HG03060 (cell line): ENCODE measurements at regions not wholly inside any gene's neighbourhood (a gene's known extent, or its start where the extent isn't known, plus 50 kb on each side); places are given as distances from the start of the nearest gene placed in this dataset.
"Not testable (repeated sequence)": the region's sequence is repeated elsewhere in the genome, so short reads cannot be mapped to it uniquely, and the experiment has no call there.

Experiments used
- ATAC-seq: cut with Tn5 transposase; IDR thresholded peaks from one replicate; pipeline ENCODE4 v1.9.1; 2021; ENCODE audit warnings: low read depth, moderate number of reproducible peaks; ENCODE audit not compliant: unreplicated experiment

DNA sequence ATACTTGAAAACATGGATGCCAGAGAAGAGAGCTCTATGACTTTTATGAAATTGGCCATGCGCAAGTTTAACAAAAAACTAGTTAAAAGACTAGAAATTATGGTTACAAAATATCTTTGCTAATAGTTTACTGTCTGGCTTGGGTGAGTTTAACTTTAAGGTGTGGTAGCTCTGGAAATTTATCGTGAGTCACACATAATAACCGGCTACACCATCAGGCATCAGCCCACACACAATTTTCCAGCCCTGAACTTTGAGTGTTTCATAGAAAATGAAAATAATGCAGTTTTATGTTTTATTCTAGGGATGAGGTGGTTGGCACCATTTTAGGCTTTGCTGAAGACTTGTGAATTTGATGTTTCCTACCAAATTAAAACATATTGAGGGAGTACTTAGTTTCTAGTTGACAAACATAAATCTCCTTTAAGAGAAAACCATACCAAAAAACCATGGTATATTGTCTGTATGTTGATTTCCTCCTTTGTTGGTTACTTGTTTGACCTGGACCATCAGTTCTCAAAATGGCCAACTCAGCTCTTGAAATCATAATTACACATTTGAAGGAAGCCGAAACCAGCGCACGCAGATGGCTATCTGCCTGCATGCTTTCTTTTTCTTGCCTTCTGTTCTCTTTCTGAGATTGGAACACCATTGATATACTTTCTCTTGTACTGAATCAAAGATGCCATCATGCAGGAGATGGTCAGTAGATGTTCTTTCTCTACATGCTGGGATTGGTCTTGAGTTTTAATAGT, 125.1 kb downstream of the AKAP11 start:
- no peak for ATAC-seq

DNA sequence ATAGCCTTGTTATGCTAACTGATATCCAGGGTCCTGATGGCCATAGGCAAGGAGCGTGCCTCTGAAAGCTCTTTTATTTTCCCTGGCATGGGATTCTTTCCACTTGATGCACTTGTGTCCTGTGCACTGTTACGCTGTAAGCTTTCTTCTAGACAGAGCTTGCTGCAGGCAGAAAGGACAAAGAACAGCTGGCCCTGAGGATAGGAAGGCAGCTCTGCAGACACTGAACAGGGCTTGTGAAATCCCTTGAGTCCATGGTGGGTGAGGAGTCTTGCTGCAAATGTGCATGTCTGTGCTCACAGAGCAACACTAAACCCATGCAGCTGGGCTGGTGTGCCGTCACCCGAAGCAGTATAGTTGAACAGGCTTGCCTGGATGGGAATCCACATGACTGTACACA, 126.6 kb downstream of the AKAP11 start:
- ATAC-seq: no peak

DNA sequence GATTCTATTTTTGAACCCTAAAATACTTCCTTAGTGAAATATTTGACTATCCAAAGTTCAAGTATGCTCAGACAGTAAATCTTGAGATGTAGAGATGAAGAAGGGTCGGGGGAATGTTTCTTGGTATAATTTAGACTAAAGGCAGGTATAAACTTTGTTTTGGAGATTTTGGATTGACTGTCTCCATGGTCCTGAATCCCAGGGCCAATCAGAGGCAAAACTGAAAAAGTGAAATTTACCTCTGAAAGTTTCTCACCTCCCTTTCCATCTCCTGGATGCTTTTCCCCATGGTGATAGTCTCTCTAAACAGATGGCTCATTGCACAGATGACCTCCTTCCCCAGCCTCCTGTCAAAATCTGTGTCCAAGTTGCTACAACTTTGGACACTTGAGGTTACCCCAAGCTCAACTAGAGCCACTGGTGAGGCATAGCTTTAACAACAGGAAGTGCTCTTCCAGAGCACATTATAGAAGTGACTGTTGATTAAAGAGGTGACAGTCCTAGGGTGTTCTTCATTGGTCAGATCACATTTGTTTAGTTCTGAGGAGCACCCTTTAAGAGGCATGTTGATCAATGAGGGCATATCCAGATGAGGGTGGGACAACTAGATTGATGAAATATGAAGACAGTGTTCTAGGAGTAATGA, 128.4 kb downstream of the AKAP11 start:
- ATAC-seq: no peak

DNA sequence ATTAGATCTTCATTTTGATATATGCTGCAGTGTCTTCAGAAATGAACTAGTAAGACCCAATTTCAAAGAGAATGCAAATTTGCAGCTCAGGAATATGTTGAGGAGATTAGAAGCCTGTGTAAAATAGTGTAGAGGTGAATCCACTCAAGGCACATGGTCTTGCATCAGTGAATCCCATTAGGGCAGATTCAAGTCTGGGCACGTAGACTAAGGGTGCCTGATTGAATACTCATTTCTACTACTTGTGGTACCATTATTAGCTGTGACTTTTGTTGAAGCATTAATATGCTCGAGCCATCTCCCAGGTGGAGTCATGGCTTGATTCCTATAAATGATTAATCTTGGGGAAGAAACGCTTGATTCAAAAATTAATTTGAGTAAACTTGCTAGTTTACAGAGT, 129.4 kb downstream of the AKAP11 start:
- no peak for ATAC-seq

DNA sequence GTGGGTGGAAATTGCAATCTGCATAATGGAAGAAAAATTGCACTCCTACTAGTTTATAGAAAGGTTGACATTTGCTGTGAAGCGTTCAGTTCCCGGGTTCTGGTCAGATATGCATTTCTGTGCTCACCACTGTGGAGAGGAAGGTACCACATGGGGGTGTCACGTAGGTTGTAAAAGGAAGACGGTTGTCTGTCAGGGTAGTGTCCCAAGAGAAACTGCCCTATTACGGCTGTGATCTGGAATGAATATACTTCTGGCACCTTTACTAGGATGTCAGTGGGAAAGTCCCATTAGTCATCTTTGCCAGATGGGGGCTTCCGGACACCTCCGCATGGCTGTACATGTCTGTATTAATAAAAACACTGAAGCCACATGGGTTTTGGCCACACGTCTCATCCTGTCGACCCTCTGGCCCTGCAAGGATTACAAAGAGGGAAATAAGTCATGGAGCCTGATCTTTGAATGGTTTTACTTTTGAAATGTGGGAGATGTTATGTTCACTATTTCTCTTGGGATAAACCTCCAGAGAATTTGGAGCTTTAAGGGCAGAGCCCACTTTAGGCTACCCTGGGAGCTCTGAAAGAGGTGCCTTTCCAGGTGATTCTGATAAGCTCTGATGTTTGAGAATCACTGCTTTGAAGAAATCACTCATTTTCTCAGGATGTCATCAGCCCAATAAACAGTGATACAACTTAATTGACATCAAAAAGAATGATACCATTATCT, 133.9 kb downstream of the AKAP11 start:
- peak; percentile 64 for ATAC-seq

DNA sequence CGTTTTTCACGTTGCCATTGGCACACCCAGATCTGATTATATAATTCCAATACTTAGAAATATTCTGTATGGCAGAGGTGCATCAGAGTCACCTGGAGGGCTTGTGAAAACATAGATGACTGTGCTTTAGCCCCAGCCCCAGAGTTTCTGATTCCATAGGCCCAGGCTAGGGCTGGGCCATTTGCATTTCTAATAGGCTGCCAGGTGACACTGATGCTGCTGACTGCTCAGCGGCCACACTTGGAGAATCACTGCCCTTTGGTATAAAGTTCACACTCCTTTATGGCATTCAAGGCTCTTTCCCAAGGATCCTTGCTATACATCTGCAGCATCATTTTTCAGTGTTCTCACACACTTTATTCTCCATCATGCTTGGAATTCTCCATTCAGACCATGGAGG, 137.1 kb downstream of the AKAP11 start:
- ATAC-seq: no peak

DNA sequence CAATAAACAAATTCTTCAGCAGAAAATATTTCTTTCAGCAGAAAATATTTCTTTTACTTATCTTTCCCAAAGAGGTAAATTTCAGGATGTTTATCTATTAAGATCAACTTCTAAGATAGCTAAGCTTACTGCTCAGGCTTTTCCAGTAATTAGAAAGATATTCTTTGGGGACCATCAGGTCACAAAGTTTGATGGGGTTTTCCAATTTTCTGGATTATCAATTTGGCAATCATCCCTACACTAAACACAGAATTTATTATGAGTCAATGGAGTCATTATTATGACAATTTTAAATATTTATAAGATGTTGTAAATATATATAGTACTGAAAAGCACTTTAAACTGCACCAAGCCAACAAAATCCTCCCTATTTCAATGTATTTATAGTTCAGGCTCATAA, 137.6 kb downstream of the AKAP11 start:
- ATAC-seq: no peak

DNA sequence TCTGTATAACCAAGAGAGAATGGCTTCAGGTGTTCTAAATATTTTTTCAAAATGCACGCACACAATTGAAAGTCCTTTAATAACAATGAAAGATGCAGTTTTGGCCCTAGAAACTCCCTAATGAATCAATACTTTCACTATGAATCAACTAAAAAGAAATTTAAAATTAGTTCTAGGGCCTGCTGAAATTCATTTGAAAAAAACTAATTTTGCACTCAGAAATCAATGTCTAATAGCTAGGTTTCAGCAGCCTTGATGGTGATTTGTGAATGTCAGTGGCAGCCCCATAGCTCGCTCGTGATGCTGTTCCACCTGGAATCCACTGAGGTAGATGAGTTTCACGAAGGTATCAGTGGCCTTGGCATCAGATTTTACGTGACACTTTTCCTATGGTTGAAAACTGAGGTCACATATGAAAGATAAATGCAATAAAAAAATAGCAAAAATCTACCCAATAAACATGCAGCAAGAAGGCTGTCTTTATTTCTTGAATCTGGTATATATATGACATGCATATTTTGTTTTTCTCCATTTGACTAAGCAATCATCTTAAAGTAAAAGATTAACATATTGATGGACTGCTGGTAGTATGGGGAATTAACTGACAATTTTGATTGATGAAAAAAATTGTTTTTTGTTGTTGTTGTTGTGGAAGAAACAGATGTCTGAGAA, 141.0 kb downstream of the AKAP11 start:
- no peak for ATAC-seq

DNA sequence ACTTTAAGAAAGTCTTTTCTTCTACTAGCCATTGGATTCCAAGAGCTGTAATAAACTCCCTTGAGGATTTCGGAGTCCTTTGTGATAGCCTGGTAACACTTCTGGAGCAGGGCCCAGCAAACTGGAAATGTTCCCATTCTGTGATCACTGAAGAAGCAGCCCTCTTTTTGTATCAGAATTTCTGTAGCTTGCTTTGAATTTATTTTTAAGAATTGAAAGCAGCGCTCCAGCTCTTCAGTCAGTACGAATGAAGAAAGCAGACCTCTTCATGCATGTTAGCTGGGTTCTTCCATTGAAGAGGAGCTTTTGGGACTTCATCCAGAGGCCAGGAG, 141.5 kb downstream of the AKAP11 start:
- no peak for ATAC-seq

DNA sequence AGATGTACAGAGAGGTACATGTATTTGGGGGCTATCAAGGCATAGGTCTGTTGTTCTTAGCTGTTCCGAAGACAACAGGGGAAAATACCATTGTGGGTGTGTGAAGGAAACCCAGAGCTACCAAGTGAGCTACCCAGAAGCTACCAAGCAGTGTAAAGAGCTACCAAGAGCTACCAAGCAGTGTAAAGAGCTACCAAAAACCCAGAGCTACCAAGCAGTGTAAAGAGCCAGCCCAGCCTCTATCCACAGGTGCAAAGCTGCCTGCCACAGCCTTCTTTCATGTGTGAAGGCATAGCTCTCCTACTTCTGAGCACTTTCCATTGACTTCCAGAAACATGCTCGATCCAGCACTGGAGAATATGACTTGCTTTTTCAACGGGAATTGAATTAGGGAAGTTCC, 145.7 kb downstream of the AKAP11 start:
- ATAC-seq: no peak

DNA sequence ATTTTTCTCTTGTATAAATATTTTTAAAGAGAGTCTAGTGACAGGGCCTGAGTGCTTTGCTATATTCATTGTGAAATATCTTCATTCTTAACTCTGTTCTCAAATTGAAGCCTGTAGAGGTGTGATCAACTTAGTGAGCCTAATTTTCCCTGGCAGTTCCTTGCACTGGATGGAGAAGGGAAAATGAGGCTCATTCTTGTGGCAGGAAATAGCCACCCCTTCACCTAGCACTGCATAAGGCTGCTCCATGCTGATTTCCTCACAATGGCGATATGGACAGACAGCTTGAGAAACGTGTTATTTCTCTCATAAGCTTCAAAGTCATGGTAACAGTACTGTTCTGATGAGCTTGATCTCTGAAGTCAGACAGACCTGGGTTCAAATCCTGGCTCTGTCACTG, 146.2 kb downstream of the AKAP11 start:
- ATAC-seq: no peak

DNA sequence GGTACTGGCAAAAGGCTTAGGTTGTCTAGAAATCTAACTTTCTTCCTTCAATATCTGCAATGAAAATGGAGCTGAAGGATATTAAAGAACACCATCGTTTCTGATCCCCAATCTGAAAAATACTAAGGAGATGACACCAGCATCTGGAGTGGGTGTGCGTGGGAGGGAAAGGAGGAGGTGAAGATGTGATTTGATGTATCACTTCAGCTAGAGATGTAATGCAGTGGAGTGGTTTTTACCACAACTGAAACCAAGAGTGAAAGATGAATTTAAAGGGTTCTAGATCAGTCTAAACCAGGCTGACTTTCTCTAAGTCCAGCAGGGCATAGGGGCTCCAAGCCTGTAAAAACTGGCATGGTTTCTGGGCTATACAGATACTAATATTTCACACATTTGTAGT, 148.4 kb downstream of the AKAP11 start:
- ATAC-seq: no peak

DNA sequence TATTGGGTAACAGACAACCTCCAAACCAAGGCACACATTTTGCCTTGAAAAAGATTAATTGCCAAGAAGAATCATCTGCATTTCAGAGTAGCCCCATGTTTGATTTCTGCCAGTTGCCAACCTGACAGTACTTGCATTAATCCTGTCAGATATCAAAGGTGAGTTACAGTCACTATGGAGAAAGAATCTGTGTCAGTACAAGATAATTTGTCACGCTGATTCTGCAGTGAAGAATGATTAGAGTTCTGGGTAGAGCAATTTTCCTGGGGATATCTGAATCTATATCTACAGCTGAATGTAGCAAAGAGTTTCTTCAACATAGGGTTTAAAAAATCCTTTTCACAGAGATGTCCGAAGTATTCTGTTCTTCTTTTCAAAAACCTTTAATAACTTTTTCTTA, 150.7 kb downstream of the AKAP11 start:
- no peak for ATAC-seq

DNA sequence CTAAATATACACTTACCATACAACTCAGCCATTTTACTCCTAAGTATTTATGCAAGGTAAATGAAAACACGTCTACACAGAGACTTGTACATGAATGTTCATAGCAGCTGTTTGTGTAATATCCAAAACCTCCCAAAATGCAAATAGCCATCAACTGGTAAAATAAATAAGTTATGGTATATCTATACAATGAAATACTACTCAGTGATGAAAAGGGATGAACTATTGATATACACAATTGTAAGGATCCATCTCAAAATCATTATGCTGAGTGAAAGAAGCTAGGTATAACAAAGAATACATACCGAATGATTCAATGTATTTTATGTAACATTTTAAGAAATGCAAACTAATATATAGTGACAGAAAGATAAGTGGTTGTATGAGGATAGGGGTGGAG, 149.8 kb upstream of the TNFSF11 start:
- no peak for ATAC-seq

DNA sequence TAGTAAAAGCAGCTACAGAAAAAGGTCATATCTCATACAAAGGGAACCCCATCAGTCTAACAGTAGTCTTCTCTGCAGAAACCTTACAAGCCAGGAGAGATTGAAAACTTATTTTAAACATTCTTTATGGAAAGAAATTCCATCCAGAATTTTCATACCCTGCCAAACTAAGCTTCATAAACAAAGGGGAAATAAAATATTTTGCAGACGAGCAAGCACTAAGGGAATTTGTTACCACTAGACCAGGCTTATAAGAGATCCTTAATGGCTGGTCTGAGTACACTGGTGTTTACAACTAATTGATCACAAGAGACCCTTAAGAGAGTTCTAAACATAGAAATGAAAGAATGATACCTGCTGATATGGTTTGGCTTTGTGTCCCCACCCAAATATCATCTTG, 128.6 kb upstream of the TNFSF11 start:
- ATAC-seq: no peak

DNA sequence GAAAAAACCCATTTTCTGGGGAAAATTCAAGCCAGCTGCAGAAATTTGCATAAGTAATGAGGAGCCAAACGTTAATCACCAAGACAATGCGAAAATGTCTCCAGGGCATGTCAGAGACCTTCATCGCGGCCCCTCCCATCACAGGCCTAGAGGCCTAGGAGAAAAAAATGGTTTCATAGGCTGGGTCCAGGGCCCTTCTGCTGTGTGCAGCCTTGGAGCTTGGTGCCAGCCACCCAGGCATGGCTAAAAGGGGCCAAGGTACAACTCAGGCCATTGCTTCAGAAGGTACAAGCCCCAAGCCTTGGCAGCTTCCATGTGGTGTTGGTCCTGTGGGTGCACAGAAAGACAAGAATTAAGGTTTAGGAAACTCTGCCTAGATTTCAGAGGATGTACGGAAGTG, 127.4 kb upstream of the TNFSF11 start:
- not testable (repeated sequence) for ATAC-seq

DNA sequence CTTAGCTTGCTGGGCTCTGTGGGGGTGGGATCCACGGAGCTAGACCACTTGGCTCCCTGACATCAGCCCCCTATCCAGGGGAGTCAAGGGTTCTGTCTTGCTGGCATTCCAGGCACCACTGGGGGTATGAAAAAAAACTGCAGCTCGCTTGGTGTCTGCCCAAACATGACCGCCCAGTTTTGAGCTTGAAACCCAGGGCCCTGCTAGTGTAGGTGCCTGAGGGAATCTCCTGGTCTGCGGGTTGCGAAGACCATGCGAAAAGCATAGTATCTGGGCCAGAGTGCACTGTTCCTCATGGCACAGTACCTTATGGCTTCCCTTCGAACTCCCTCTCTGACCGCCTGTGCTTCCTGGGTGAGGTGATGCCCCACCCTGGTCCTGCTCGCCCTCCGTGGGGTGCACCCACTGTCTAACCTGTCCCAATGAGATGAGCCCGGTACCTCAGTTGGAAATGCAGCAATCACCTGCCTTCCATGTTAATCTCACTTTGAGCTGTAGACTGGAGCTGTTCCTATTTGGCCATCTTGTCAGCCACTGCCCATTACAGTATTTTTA, 120.8 kb upstream of the TNFSF11 start:
- ATAC-seq: no peak

DNA sequence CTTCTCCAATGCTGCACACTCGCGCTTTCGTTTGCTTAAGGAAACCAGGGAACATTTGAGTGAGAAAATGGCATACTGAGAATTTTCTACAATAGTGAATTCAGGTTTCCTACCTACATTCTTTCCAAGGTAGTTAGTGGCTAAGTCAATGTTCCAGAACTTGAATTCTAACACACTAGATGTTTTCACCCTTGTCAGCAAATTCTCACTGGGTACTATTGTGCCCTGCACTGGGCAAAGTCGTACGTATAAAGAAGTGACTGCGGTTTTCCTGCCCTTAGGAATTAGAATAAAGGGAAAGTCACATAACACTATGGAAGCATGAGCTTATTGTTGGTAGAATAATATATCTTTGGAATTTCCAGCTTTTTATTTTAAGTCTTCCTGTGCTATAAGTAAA, 119.2 kb upstream of the TNFSF11 start:
- ATAC-seq: no peak

DNA sequence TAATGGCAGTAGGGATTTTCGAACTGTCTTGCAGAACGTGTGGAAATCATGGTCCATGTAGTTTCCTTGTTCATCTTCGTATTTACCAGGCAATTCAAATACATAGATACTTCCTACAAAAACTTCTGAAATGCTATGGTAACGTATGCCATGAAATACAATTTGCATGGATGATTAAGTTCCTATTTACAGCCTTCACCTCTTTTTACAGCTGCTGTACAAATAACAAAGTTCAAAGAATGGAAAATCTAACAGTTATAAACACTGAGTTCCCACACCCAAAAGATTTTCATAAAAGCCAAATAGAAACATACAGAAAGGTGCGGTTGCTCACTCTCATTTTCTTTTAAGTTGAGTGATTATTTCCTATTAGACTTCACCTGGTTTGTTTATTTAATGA, 115.8 kb upstream of the TNFSF11 start:
- ATAC-seq: no peak

DNA sequence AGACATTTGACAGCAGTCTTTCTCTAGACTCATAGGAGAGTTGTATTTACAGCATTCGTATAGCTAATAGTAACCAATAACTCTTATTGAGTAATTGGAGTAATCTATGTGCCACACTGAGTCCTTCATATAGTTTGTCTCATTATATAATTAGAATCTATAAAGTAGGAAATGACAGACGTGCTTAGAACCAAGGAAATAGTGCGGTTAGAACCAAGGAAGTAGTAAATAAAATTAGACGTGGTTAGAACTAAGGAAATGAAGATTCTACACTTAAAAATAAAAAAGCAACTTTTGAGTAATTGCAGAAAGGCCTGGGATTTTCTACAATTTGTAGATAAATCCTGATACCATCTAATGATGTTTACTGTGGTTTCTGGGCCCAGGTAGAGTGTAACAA, 107.8 kb upstream of the TNFSF11 start:
- ATAC-seq: no peak

DNA sequence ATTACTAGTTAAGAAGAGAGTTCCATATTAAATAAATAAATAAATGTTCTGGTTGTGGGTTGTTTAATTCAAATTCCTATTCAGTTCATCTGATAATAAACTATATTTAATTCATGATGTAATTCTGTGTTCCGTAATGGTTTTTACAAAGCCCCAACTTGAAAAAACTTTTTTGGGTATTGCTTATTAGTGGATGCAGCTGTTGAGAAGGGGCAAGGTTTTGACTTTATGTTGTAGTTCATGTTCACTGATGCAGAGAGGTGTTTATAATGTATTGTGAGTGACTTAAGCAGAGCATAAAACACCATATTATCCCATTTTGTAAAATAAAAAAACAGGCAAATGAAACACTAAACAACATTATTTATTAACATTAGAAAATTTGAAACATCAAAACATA, 107.3 kb upstream of the TNFSF11 start:
- no peak for ATAC-seq
